ENCODE measurements at regions not wholly inside any gene's neighbourhood (a gene's known extent, or its start where the extent isn't known, plus 50 kb on each side); places are given as distances from the start of the nearest gene placed in this dataset.

DNA sequence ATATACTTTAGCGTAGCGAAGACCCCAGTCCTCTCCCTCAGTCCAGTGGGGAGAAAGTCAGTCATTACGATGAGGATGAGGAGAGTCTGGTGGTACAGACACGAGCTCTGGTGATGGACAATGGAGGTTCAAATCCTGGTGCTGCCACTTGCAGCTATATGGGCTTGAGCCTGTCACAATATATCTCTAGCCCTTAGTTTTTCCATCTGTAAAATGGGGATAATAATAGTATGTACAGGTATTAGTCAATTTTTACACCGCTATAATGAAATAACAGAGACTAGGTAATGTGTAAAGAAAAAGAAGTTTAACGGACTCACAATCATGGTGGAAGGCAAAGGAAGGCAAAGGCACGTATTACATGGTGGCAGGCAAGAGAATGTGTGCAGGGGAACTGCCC lies 237.9 kb downstream of the BCAS1 start:
- no peaks in the 10 kb centered on the region for H3K27me3 ChIP-seq
- TF ChIP-seq, protein P1, sequence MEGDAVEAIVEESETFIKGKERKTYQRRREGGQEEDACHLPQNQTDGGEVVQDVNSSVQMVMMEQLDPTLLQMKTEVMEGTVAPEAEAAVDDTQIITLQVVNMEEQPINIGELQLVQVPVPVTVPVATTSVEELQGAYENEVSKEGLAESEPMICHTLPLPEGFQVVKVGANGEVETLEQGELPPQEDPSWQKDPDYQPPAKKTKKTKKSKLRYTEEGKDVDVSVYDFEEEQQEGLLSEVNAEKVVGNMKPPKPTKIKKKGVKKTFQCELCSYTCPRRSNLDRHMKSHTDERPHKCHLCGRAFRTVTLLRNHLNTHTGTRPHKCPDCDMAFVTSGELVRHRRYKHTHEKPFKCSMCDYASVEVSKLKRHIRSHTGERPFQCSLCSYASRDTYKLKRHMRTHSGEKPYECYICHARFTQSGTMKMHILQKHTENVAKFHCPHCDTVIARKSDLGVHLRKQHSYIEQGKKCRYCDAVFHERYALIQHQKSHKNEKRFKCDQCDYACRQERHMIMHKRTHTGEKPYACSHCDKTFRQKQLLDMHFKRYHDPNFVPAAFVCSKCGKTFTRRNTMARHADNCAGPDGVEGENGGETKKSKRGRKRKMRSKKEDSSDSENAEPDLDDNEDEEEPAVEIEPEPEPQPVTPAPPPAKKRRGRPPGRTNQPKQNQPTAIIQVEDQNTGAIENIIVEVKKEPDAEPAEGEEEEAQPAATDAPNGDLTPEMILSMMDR (IDR thresholded peaks at IDR 0.05) = no peak
- no peak for DNase-seq
- H3K27ac ChIP-seq = no peak overlapping the region
- no peaks in the 10 kb centered on the region for H3K36me3 ChIP-seq
- H3K9me3 ChIP-seq = no peaks in the 10 kb centered on the region
- H3K4me1 ChIP-seq = peaks cover 0 to 31% (median 18%) of the 10 kb centered on the region in 4 donors
- intact Hi-C loops (cut with DNase I; ENCODE audit: low total_unique reads) = no loop called here
- H3K4me3 ChIP-seq = no peak overlapping the region

DNA sequence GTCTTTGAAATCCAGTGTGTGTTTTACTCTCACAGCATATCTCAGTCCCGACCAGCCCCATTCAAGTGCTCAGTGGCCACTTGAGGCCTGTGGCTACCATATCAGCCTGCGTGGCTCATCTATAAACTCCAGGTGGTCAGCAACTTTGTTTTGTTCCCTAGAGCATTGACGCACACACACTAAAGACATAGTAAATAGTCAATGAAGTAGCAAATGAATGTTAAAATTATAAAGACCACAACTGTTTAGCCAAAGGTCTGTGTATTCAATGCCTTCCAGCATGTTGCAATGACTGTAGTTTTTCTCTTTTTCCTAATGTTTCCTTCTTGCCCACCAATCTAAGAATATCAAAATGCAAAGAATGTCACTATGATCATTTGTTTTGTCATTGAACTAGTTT lies 238.2 kb upstream of the ZNF217 start:
- Histone ChIP-seq H3K4me3 (no peak overlapping the region), H3K4me1 (peaks cover 0 to 37% (median 18%) of the 10 kb centered on the region in 4 donors), H3K27ac (no peak overlapping the region), H3K36me3 (no peaks in the 10 kb centered on the region), H3K27me3 (no peaks in the 10 kb centered on the region), H3K9me3 (no peaks in the 10 kb centered on the region)
- DNase-seq = no peak
- TF ChIP-seq, protein P1 (IDR thresholded peaks at IDR 0.05) = no peak
- intact Hi-C loops (cut with DNase I; ENCODE audit: low total_unique reads) = no loop called here

DNA sequence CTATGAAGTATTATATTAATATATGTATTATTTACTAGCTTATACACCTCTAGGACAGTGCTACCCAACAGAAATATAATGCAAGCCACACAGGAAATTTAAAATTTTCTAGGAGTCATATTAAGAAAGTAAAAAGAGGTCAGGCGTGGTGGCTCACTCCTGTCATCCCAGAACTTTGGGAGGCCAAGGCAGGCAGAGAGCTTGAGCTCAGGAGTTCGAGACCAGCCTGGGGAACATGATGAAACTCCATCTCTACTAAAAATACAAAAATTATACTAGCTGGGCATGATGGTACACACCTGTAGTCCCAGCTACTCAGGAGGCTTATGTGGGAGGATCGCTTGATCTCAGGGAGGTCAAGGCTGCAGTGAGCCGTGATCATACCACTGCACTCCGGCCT lies 237.6 kb upstream of the ZNF217 start:
- H3K4me1 ChIP-seq = peaks cover 0 to 37% (median 18%) of the 10 kb centered on the region in 4 donors
- TF ChIP-seq, protein P1 (IDR thresholded peaks at IDR 0.05) = no peak
- H3K27me3 ChIP-seq = no peaks in the 10 kb centered on the region
- H3K27ac ChIP-seq = peak overlapping the region; percentile 78 to 82
- intact Hi-C loops (cut with DNase I; ENCODE audit: low total_unique reads) = no loop called here
- no peak for DNase-seq
- no peak overlapping the region for H3K4me3 ChIP-seq
- H3K9me3 ChIP-seq = no peaks in the 10 kb centered on the region
- no peaks in the 10 kb centered on the region for H3K36me3 ChIP-seq

DNA sequence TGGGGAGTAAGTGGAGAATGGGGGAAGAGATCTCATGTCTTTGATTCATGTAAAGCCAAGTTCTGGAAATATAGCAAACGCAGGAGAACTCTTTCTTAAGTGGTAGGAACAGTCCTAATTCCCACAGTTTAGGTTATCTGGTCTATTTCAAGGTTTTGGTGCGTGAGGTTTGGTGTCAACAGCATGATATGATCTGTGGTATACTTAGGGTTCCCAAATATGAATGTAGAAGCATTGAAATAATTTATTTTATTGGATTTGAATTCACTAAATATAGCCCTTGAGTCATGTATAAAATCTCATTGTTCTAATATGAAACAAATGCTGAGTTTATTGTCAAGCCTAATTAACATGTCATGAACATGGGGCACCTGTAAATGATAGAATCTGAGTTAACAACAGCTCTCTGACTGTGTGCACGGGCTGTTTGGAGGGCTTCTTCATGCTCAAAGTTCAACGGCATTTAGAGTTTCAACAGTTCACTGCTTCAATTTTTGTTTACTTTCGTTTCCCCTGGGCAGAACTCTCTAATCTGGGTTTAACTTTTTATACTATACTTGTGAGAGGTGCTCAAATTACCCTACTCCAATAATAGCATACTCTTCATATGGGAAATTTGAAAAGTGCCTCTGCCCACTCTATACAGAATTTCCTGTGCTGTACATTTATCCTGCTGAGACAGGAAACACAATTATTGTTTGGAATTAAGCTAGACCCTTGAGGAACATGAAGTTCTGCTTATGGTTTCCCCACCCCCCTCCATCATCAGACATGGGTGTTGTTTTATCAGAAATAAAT lies 236.3 kb upstream of the ZNF217 start:
- Histone ChIP-seq H3K9me3 (no peaks in the 10 kb centered on the region), H3K27me3 (no peaks in the 10 kb centered on the region), H3K27ac (peak overlapping the region; percentile 78 to 82), H3K4me1 (peaks cover 0 to 37% (median 18%) of the 10 kb centered on the region in 4 donors), H3K4me3 (peak overlapping the region; percentile 32 to 38), H3K36me3 (no peaks in the 10 kb centered on the region)
- no peak for DNase-seq
- intact Hi-C loops (cut with DNase I; ENCODE audit: low total_unique reads) = no loop called here
- TF ChIP-seq, protein P1 (IDR thresholded peaks at IDR 0.05) = no peak

DNA sequence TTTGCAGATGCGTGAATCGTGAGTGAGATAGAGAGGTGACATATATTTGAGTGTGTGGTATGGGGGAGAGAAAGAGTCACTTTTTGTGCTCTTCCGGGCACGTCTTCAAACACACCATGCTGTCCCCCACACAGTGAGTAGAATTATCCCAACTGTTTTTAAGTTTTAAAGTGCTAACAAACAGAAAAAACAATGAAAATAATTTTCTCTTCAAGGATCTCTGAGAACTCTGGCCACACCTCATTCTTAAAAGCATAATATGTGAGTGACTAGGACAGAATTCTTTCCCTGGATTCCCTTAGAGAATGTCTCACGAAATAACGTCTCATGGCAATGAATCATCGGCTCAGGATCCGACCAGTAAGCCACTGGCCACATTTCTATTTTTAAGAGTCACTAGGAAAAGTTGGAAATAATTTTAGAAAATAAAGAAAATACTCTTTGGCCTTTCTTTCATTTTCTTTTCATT lies 235.7 kb upstream of the ZNF217 start:
- H3K27me3 ChIP-seq = no peaks in the 10 kb centered on the region
- peak overlapping the region; percentile 32 to 38 for H3K4me3 ChIP-seq
- TF ChIP-seq, protein P1 (IDR thresholded peaks at IDR 0.05) = no peak
- peak overlapping the region; percentile 78 to 82 for H3K27ac ChIP-seq
- peaks cover 0 to 37% (median 18%) of the 10 kb centered on the region in 4 donors for H3K4me1 ChIP-seq
- no peaks in the 10 kb centered on the region for H3K9me3 ChIP-seq
- no peaks in the 10 kb centered on the region for H3K36me3 ChIP-seq
- intact Hi-C loops (cut with DNase I; ENCODE audit: low total_unique reads) = no loop called here
- peak in 1 of 2 donors; percentile 42 for DNase-seq
